ENCODE measurements at regions not wholly inside any gene's neighbourhood (a gene's known extent, or its start where the extent isn't known, plus 50 kb on each side); places are given as distances from the start of the nearest gene placed in this dataset.

DNA sequence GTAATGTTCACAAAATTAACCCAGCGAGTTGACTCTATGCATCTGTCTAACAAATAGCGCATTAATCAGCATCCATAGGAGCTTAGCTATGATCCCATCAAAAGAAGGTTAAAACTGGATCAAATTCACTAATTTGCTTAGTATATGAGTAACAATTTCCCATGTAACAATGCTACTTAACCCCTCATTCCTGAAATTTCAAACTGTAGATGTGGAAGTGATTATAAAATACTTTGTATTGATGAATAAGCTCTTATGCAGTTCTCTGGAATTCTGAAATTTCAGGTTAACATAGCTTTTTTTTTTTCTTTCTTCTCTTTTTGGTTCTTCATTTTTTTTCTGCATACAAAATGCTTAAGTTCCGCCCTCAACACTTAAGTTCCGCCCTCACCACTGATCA is 1272.7 kb downstream of the KCNT2 start:
- Histone ChIP-seq H2AFZ (ENCODE audit: insufficient read depth, low read length, poor library complexity) (no peak overlapping the region), H3K36me3 (ENCODE audit: control insufficient read depth in 1 of 2, insufficient read depth in 2 of 2, low read length in 2 of 2) (no peaks in the 10 kb centered on the region), H4K12ac (ENCODE audit: low read depth, low read length) (no peak overlapping the region), H3K27me3 (ENCODE audit: insufficient read depth, low read length) (no peaks in the 10 kb centered on the region), H3K79me1 (ENCODE audit: low read length) (no peaks in the 10 kb centered on the region), H2BK12ac (ENCODE audit: low read length) (no peak overlapping the region), H3K23ac (ENCODE audit: low read length) (no peak overlapping the region), H3K14ac (ENCODE audit: low read length) (no peak overlapping the region), H3K4ac (ENCODE audit: low read depth, low read length) (no peak overlapping the region), H3K9ac (ENCODE audit: low read length) (no peak overlapping the region), H4K8ac (ENCODE audit: low read depth, low read length) (no peak overlapping the region), H3K79me2 (ENCODE audit: control insufficient read depth, insufficient read depth, low read length, poor library complexity) (no peaks in the 10 kb centered on the region), H3K9me3 (ENCODE audit: insufficient read depth, low read depth, low read length) (no peaks in the 10 kb centered on the region), H2BK120ac (ENCODE audit: insufficient read depth, low read length, poor library complexity) (no peak overlapping the region), H3K4me2 (ENCODE audit: low read length) (no peak overlapping the region), H3K4me1 (ENCODE audit: control insufficient read depth in 1 of 2, insufficient read depth in 2 of 2, low read length in 2 of 2) (no peaks in the 10 kb centered on the region), H2BK5ac (ENCODE audit: low read depth, low read length, poor library complexity) (no peak overlapping the region), H2AK5ac (ENCODE audit: low read length) (no peak overlapping the region), H3K4me3 (ENCODE audit: low read depth, low read length) (no peak overlapping the region), H3K18ac (ENCODE audit: low read length) (no peak overlapping the region), H4K91ac (ENCODE audit: low read depth, low read length) (no peak overlapping the region), H3K27ac (ENCODE audit: low read depth, low read length) (no peak overlapping the region)
- WGBS (ENCODE audit: extremely low coverage, insufficient coverage, insufficient read length): no CpG with 5 or more reads among the region's 4 CpGs
- DNase-seq: peak; percentile 1 to 81

DNA sequence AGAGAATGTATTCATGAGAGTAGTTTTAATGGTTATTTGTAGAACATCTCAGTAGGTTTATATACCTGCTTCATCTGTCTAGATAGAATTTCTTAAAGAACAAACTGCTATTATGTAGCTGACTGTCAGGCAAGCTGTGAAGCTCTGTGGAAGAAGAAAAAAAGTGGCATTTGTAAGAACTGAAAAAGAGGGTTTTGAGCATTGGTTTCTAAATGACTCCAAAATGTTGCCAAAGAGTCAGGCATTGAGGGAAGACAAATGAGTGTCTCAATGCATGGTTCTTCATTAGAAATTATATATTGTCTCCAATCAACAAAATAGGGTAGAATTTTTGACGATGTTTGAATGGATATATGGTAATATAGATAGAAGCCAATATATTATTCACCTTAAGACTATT is 1276.1 kb downstream of the KCNT2 start:
- Histone ChIP-seq H2BK5ac (ENCODE audit: low read depth, low read length, poor library complexity) (no peak overlapping the region), H3K9ac (ENCODE audit: low read length) (no peak overlapping the region), H2BK120ac (ENCODE audit: insufficient read depth, low read length, poor library complexity) (no peak overlapping the region), H3K18ac (ENCODE audit: low read length) (no peak overlapping the region), H3K79me2 (ENCODE audit: control insufficient read depth, insufficient read depth, low read length, poor library complexity) (no peaks in the 10 kb centered on the region), H4K8ac (ENCODE audit: low read depth, low read length) (no peak overlapping the region), H3K23ac (ENCODE audit: low read length) (no peak overlapping the region), H3K79me1 (ENCODE audit: low read length) (no peaks in the 10 kb centered on the region), H3K4me2 (ENCODE audit: low read length) (no peak overlapping the region), H3K27ac (ENCODE audit: low read depth, low read length) (no peak overlapping the region), H2AFZ (ENCODE audit: insufficient read depth, low read length, poor library complexity) (no peak overlapping the region), H2BK12ac (ENCODE audit: low read length) (no peak overlapping the region), H4K91ac (ENCODE audit: low read depth, low read length) (no peak overlapping the region), H4K12ac (ENCODE audit: low read depth, low read length) (no peak overlapping the region), H3K4ac (ENCODE audit: low read depth, low read length) (no peak overlapping the region), H3K27me3 (ENCODE audit: insufficient read depth, low read length) (no peaks in the 10 kb centered on the region), H3K14ac (ENCODE audit: low read length) (no peak overlapping the region), H2AK5ac (ENCODE audit: low read length) (no peak overlapping the region), H3K4me1 (ENCODE audit: control insufficient read depth in 1 of 2, insufficient read depth in 2 of 2, low read length in 2 of 2) (no peaks in the 10 kb centered on the region), H3K9me3 (ENCODE audit: insufficient read depth, low read depth, low read length) (no peaks in the 10 kb centered on the region), H3K36me3 (ENCODE audit: control insufficient read depth in 1 of 2, insufficient read depth in 2 of 2, low read length in 2 of 2) (no peaks in the 10 kb centered on the region), H3K4me3 (ENCODE audit: low read depth, low read length) (no peak overlapping the region)
- no peak for DNase-seq
- no CpG with 5 or more reads among the region's 1 CpG for WGBS (ENCODE audit: extremely low coverage, insufficient coverage, insufficient read length)

DNA sequence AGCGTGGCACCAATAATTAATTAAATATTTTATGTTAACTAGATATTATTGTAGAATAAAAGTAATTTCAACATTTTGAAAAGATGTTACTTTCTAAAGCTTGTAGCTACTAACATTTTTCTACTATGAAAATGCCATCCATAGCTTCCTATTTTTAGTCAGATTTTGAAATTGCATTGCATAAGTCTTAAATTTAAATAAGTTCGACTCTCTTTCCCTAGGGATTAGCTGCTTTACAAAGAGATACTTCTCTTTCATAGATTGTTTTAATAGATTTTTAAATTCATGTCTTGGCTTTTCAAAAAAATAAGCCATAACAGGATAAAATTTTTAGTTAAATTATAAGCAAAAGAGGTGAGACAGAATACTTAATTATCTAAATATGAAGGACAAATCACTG is 1279.6 kb downstream of the KCNT2 start:
- H3K79me1 ChIP-seq (ENCODE audit: low read length): no peaks in the 10 kb centered on the region
- H2AFZ ChIP-seq (ENCODE audit: insufficient read depth, low read length, poor library complexity): no peak overlapping the region
- H2AK5ac ChIP-seq (ENCODE audit: low read length): no peak overlapping the region
- H3K23ac ChIP-seq (ENCODE audit: low read length): no peak overlapping the region
- no peak overlapping the region for H3K4me3 ChIP-seq (ENCODE audit: low read depth, low read length)
- no peak overlapping the region for H2BK12ac ChIP-seq (ENCODE audit: low read length)
- H3K36me3 ChIP-seq (ENCODE audit: control insufficient read depth in 1 of 2, insufficient read depth in 2 of 2, low read length in 2 of 2): no peaks in the 10 kb centered on the region
- H4K12ac ChIP-seq (ENCODE audit: low read depth, low read length): no peak overlapping the region
- H3K14ac ChIP-seq (ENCODE audit: low read length): no peak overlapping the region
- no peak overlapping the region for H4K91ac ChIP-seq (ENCODE audit: low read depth, low read length)
- no peak overlapping the region for H3K4me2 ChIP-seq (ENCODE audit: low read length)
- no peaks in the 10 kb centered on the region for H3K79me2 ChIP-seq (ENCODE audit: control insufficient read depth, insufficient read depth, low read length, poor library complexity)
- no peak overlapping the region for H3K9ac ChIP-seq (ENCODE audit: low read length)
- H3K27ac ChIP-seq (ENCODE audit: low read depth, low read length): no peak overlapping the region
- H3K27me3 ChIP-seq (ENCODE audit: insufficient read depth, low read length): no peaks in the 10 kb centered on the region
- no peak overlapping the region for H2BK5ac ChIP-seq (ENCODE audit: low read depth, low read length, poor library complexity)
- no CpG with 5 or more reads among the region's 2 CpGs for WGBS (ENCODE audit: extremely low coverage, insufficient coverage, insufficient read length)
- no peaks in the 10 kb centered on the region for H3K4me1 ChIP-seq (ENCODE audit: control insufficient read depth in 1 of 2, insufficient read depth in 2 of 2, low read length in 2 of 2)
- H3K4ac ChIP-seq (ENCODE audit: low read depth, low read length): no peak overlapping the region
- no peak overlapping the region for H3K18ac ChIP-seq (ENCODE audit: low read length)
- DNase-seq: peak in 1 of 2 donors; percentile 44
- H4K8ac ChIP-seq (ENCODE audit: low read depth, low read length): no peak overlapping the region
- no peaks in the 10 kb centered on the region for H3K9me3 ChIP-seq (ENCODE audit: insufficient read depth, low read depth, low read length)
- H2BK120ac ChIP-seq (ENCODE audit: insufficient read depth, low read length, poor library complexity): no peak overlapping the region

DNA sequence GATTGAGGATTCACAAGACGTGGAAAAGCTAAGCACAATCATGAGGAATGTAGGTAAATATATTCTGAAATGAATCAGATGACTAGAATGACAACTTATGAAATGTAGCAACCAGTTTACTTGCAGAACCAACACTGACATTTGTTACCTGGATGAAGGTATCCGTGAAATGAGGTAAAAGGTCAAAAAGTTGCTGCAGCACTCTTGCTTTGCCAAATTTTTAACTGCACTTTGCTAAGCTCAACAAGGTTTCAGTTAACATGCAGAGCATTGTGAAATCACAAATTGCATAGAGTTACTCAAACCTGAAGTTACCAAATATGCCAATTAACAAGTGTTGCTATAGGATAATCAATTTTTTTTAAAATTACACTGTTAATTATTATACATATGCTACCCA is 1280.1 kb downstream of the KCNT2 start:
- WGBS (ENCODE audit: extremely low coverage, insufficient coverage, insufficient read length): no CpG with 5 or more reads among the region's 2 CpGs

More for the DNA sequence above, 1280.1 kb downstream of the KCNT2 start:
- Histone ChIP-seq H3K4ac (ENCODE audit: low read depth, low read length) (no peak overlapping the region), H3K79me2 (ENCODE audit: control insufficient read depth, insufficient read depth, low read length, poor library complexity) (no peaks in the 10 kb centered on the region), H3K4me2 (ENCODE audit: low read length) (no peak overlapping the region), H3K36me3 (ENCODE audit: control insufficient read depth in 1 of 2, insufficient read depth in 2 of 2, low read length in 2 of 2) (no peaks in the 10 kb centered on the region), H3K4me3 (ENCODE audit: low read depth, low read length) (no peak overlapping the region), H4K8ac (ENCODE audit: low read depth, low read length) (no peak overlapping the region), H2BK120ac (ENCODE audit: insufficient read depth, low read length, poor library complexity) (no peak overlapping the region), H3K9ac (ENCODE audit: low read length) (no peak overlapping the region), H4K91ac (ENCODE audit: low read depth, low read length) (no peak overlapping the region), H2BK5ac (ENCODE audit: low read depth, low read length, poor library complexity) (no peak overlapping the region), H3K23ac (ENCODE audit: low read length) (no peak overlapping the region), H3K79me1 (ENCODE audit: low read length) (no peaks in the 10 kb centered on the region), H4K12ac (ENCODE audit: low read depth, low read length) (no peak overlapping the region), H3K4me1 (ENCODE audit: control insufficient read depth in 1 of 2, insufficient read depth in 2 of 2, low read length in 2 of 2) (no peaks in the 10 kb centered on the region), H2AK5ac (ENCODE audit: low read length) (no peak overlapping the region), H2AFZ (ENCODE audit: insufficient read depth, low read length, poor library complexity) (no peak overlapping the region), H3K27ac (ENCODE audit: low read depth, low read length) (no peak overlapping the region), H3K14ac (ENCODE audit: low read length) (no peak overlapping the region), H3K18ac (ENCODE audit: low read length) (no peak overlapping the region), H3K27me3 (ENCODE audit: insufficient read depth, low read length) (no peaks in the 10 kb centered on the region), H3K9me3 (ENCODE audit: insufficient read depth, low read depth, low read length) (no peaks in the 10 kb centered on the region), H2BK12ac (ENCODE audit: low read length) (no peak overlapping the region)
- peak; percentile 76 to 95 for DNase-seq
